Activated naive CD8-positive, alpha-beta T cell treated with anti-CD3 and anti-CD28 coated beads for 36 hours (primary cell): ENCODE measurements at regions not wholly inside any gene's neighbourhood (a gene's known extent, or its start where the extent isn't known, plus 50 kb on each side); places are given as distances from the start of the nearest gene placed in this dataset.

Experiments used
- DNase-seq: peaks from one replicate; pipeline ENCODE4 v3.0.0; 2021
- H3K27ac Mint-ChIP-seq: one replicate; pipeline ENCODE4 v1.8.0; 2022; ENCODE audit warnings: mild to moderate bottlenecking, moderate library complexity, mixed read lengths
- H3K27me3 Mint-ChIP-seq: one replicate; pipeline ENCODE4 v1.8.0; 2022; ENCODE audit warnings: mild to moderate bottlenecking, mixed read lengths
- H3K36me3 Mint-ChIP-seq: one replicate; pipeline ENCODE4 v1.8.0; 2021; ENCODE audit warnings: mild to moderate bottlenecking, mixed read lengths
- H3K4me1 Mint-ChIP-seq: one replicate; pipeline ENCODE4 v1.8.0; 2021; ENCODE audit warnings: mixed read lengths
- H3K4me3 Mint-ChIP-seq: one replicate; pipeline ENCODE4 v1.8.0; 2022; ENCODE audit warnings: mild to moderate bottlenecking, moderate library complexity, mixed read lengths
- H3K9me3 Mint-ChIP-seq: one replicate; pipeline ENCODE4 v1.8.0; 2022; ENCODE audit warnings: mixed read lengths

DNA sequence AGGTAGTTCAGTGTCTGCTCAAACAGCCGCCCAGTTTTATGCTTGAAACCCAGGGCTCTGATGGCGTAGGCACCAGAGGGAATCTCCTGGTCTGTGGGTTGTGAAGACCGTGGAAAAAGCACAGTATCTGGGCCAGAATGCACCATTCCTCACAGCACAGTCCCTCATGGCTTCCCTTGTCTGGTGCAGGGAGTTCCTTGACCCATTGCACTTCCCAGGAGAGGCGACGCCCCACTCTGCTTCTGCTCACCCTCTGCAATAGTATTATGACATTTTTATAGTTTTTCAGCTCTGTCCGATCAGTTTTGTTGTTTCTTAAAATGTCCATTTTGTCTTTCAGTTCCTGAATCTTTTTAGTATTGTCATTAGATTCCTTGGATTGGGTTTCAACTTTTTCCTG is 343.5 kb downstream of the EDEM1 start:
- no peak for DNase-seq
- Mint-ChIP-seq H3K27ac (no peak overlapping the region), H3K4me1 (no peaks in the 10 kb centered on the region), H3K36me3 (no peaks in the 10 kb centered on the region), H3K27me3 (peaks cover 13% of the 10 kb centered on the region), H3K4me3 (no peak overlapping the region), H3K9me3 (peaks cover 5% of the 10 kb centered on the region)

DNA sequence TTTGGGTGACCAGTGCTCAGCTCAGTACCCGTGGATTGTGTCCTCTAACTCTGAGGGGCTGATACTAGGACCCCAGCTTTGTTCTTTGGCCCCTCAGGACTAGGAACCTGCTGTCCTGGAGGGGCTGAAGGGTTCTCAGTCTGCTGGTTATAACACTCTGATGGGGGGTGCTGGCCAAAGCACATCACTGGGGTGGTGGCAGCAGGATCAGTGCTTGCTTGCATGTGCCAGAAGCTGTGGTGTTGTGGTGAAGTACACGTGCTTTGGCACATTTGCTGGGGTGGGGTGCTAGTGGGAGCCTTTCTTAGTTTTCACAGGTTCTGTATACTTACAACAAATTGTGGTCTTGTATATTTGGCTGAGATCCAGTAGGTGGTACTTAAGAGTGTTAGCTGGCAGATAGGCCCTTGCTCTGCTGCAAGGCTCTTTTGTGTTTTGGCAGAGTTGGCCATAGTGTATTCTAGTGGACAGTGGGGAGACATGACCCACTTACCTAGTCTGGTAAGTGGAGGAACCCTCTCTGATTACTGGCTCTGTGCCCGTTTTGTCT is 344.3 kb downstream of the EDEM1 start:
- Mint-ChIP-seq H3K27me3 (peaks cover 13% of the 10 kb centered on the region), H3K9me3 (peaks cover 5% of the 10 kb centered on the region), H3K27ac (no peak overlapping the region), H3K4me3 (no peak overlapping the region), H3K4me1 (no peaks in the 10 kb centered on the region), H3K36me3 (no peaks in the 10 kb centered on the region)
- DNase-seq = no peak

DNA sequence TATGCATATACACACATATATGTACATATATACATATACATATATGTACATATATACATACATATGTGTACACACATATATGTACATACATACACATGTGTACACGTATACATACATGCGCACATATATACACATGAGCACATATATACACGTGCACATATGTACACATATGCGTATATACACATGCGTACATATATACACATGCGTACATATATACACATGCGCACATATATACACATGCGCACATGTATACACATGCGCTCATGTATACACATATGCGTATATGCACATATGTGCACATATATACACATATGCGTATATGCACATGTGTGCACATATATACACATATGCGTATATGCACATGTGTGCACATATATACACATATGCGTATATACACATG is 353.0 kb downstream of the EDEM1 start:
- Mint-ChIP-seq H3K27me3 (no peaks in the 10 kb centered on the region), H3K27ac (no peak overlapping the region), H3K36me3 (no peaks in the 10 kb centered on the region), H3K9me3 (peaks cover 16% of the 10 kb centered on the region), H3K4me1 (no peaks in the 10 kb centered on the region), H3K4me3 (no peak overlapping the region)
- no peak for DNase-seq

DNA sequence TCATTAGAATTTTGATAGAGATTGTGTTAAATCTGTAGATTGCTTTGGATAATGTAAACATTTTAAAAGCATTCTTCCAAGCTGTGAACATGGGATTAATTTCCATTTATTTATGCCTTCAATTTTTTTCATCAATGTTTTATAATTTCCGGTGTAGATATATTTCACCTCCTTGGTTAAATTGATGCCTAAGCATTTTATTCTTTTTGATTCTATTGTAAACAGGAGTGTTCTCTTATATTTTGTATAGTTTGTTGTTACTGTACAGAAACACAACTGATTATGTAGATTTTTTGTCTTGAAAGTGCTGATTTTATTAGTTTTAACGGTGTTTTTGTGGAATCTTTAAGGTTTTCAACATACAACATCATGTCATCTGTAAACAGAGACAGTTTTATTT is 355.0 kb downstream of the EDEM1 start:
- peaks cover 18% of the 10 kb centered on the region for H3K9me3 Mint-ChIP-seq
- H3K27ac Mint-ChIP-seq = no peak overlapping the region
- H3K27me3 Mint-ChIP-seq = no peaks in the 10 kb centered on the region
- H3K4me1 Mint-ChIP-seq = no peaks in the 10 kb centered on the region
- no peak for DNase-seq
- H3K36me3 Mint-ChIP-seq = no peaks in the 10 kb centered on the region
- H3K4me3 Mint-ChIP-seq = no peak overlapping the region

DNA sequence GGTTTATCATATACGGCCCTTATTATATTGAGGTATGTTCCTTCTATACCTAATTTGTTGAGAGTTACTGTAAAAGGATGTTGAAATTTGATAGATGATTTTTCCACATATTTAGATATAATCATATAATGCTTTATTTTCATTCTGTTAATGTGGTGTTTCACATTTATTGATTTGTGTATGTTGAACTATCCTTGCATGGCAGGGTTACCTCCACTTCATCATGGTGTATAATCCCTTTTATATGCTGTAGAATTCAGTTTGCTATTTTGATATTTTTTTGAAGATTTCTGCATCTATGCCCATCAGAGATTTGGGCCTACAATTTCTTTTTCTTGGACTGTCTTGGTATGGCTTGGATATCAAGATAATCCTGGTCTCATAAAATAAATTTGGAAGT is 355.5 kb downstream of the EDEM1 start:
- no peaks in the 10 kb centered on the region for H3K36me3 Mint-ChIP-seq
- H3K4me3 Mint-ChIP-seq = no peak overlapping the region
- H3K27me3 Mint-ChIP-seq = no peaks in the 10 kb centered on the region
- no peaks in the 10 kb centered on the region for H3K4me1 Mint-ChIP-seq
- H3K27ac Mint-ChIP-seq = no peak overlapping the region
- no peak for DNase-seq
- peaks cover 18% of the 10 kb centered on the region for H3K9me3 Mint-ChIP-seq

DNA sequence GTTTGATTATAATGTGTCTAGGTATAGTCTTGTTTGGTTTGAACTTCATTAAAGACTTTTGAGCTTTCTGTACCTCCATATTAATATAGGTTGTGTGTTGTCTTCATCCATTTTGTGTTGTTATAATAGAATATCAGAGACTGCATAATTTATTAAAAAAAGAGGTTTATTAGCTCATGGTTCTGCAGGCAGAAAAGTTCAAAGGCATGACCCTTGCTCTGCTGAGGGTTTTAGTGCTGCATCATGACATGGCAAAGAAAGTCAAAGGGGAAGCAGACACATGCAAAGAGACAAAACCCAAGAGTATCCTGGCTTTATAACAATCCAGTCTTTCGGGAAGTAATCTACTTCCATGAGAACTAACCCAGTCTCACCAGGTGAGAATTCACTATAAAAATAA is 358.2 kb downstream of the EDEM1 start:
- H3K4me1 Mint-ChIP-seq = no peaks in the 10 kb centered on the region
- no peaks in the 10 kb centered on the region for H3K36me3 Mint-ChIP-seq
- H3K9me3 Mint-ChIP-seq = peaks cover 18% of the 10 kb centered on the region
- no peak overlapping the region for H3K27ac Mint-ChIP-seq
- H3K4me3 Mint-ChIP-seq = no peak overlapping the region
- H3K27me3 Mint-ChIP-seq = peaks cover 2% of the 10 kb centered on the region
- DNase-seq = no peak

DNA sequence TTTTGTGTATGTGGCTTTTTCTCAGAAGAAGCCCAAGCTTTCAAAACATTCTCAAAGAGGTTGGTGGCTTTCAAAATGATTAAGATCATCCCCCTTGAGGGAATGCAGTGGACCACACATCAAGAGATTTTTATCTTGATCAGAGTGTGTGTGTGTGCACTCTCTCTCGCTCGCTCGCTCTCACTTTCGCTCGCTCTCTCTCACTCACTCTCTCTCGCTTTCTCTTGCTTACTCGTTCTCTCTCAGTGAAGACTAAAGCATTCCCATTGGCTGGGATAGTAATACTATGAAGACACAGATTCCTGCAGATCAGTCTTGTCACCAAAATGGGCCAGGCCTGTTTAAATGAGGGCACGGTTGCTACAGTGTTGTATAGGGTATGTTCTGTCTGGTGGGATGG is 365.7 kb downstream of the EDEM1 start:
- no peak for DNase-seq
- no peak overlapping the region for H3K27ac Mint-ChIP-seq
- H3K27me3 Mint-ChIP-seq = peaks cover 6% of the 10 kb centered on the region
- H3K4me3 Mint-ChIP-seq = no peak overlapping the region
- H3K36me3 Mint-ChIP-seq = no peaks in the 10 kb centered on the region
- H3K9me3 Mint-ChIP-seq = peaks cover 1% of the 10 kb centered on the region
- no peaks in the 10 kb centered on the region for H3K4me1 Mint-ChIP-seq

DNA sequence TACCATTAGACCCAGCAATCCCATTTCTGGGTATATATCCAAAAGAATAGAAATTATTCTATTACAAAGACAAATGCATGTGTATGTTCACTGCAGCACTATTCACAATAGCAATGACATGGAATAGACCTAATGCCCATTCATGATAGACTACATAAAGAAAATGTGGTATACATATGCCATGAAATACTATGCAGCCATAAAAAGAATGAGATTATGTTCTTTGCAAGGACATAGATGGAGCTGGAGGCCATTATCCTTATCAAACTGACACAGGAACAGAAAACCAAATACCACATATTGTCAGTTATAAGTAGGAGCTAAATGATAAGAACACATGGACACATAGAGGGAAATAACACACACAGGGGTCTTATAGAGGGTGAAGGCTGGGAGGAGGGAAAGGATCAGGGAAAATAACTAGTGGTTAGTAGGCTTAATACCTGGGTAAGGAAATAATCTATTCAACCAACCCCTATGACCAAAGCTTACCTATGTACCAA is 366.8 kb downstream of the EDEM1 start:
- no peak for DNase-seq
- Mint-ChIP-seq H3K4me3 (no peak overlapping the region), H3K4me1 (no peaks in the 10 kb centered on the region), H3K9me3 (peaks cover 1% of the 10 kb centered on the region), H3K27ac (no peak overlapping the region), H3K27me3 (peaks cover 6% of the 10 kb centered on the region), H3K36me3 (no peaks in the 10 kb centered on the region)

DNA sequence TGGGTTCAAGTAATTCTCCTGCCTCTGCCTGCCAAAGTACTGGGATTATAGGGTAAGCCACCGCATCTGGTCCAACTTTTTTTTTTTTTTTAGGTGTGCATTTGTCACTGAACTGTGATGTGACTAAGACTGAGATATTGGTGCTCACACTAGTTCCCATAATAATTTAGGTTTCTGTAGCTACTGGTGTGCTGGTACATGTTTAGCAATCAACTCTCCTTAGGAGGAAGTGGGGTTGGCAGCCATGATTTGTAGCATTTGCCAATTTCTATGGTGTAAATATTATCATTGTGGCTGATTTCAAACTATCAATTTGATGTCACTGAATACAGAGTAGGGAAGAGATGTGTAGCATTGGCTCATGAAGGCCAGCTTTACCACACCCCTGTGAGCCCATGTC is 372.7 kb downstream of the EDEM1 start:
- H3K4me1 Mint-ChIP-seq = no peaks in the 10 kb centered on the region
- H3K4me3 Mint-ChIP-seq = no peak overlapping the region
- H3K36me3 Mint-ChIP-seq = no peaks in the 10 kb centered on the region
- no peaks in the 10 kb centered on the region for H3K9me3 Mint-ChIP-seq
- no peak for DNase-seq
- H3K27me3 Mint-ChIP-seq = no peaks in the 10 kb centered on the region
- no peak overlapping the region for H3K27ac Mint-ChIP-seq

DNA sequence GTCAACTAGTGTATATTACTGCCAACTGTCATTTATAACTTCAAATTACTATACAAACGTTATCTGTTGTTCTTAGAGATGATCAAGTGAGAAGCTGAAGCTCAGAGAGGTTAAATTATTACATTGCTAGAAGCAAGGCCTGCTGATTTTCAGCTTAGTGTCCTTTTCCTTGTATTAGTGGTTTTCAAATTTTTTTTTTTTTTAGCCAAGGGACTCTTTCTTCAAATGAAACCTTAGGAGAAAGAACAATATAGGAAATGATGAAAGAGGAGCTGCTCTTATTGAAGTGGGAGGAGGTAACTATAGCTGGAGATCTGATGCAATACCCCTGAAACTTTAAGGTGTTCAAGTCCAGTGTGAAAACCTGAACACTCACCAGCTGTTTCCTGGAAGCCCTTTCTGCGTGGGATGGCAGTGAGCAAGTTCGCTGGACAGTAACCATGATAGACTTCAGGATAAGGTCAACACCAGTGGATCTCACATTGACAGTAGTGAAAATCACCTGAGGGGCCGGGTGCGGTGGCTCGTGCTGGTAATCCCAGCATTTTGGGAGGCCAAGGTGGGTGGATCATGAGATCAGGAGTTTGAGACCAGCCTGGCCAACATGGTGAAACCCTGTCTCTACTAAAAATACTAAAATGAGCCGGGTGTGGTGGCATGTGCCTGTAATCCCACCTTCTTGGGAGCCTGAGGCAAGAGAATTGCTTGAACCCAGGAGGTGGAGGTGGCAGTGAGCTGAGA is 376.2 kb downstream of the EDEM1 start:
- Mint-ChIP-seq H3K9me3 (no peaks in the 10 kb centered on the region), H3K4me1 (no peaks in the 10 kb centered on the region), H3K4me3 (no peak overlapping the region), H3K36me3 (no peaks in the 10 kb centered on the region), H3K27ac (no peak overlapping the region), H3K27me3 (no peaks in the 10 kb centered on the region)
- no peak for DNase-seq

DNA sequence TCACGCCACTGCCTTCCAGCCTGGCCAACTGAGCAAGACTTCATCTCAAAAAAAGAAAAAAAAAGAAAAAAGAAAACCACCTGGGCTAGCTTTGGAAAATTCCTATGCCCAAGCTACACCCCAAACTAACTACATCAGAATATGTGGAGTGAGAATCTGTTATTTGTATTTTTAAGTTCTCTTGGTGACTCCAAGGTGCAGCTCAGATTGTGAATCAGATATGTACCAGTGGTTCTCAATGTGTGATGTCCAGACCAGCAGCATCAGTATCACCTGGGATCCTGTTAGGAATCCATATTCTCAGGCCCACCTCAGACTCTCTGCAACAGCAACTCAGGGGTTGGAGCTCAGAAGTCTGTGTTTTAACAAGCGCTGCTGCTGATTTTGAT is 376.8 kb downstream of the EDEM1 start:
- no peak for DNase-seq
- no peak overlapping the region for H3K27ac Mint-ChIP-seq
- no peaks in the 10 kb centered on the region for H3K27me3 Mint-ChIP-seq
- no peaks in the 10 kb centered on the region for H3K4me1 Mint-ChIP-seq
- H3K9me3 Mint-ChIP-seq = no peaks in the 10 kb centered on the region
- H3K36me3 Mint-ChIP-seq = no peaks in the 10 kb centered on the region
- no peak overlapping the region for H3K4me3 Mint-ChIP-seq

DNA sequence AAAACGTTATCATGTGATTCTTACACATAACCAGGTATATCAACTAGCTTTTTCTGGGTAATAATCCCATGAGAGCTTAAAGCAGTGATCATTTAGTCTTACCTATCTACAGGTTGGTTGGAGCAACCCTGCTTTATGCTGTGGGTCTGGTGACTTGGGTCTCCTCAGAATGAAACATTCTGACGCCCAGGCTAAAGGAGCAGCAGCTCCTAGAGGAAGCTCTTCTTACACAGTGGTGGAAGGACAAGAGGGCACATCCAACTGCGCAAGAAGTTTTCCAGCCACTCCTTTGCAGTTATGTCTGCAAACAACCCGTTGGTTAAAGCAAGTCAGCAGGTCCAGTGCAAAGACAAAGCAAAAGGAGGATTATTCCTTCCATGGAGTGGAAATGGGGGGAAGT is 377.5 kb downstream of the EDEM1 start:
- no peaks in the 10 kb centered on the region for H3K27me3 Mint-ChIP-seq
- H3K27ac Mint-ChIP-seq = no peak overlapping the region
- H3K4me3 Mint-ChIP-seq = no peak overlapping the region
- DNase-seq = no peak
- H3K4me1 Mint-ChIP-seq = no peaks in the 10 kb centered on the region
- H3K36me3 Mint-ChIP-seq = no peaks in the 10 kb centered on the region
- H3K9me3 Mint-ChIP-seq = no peaks in the 10 kb centered on the region

DNA sequence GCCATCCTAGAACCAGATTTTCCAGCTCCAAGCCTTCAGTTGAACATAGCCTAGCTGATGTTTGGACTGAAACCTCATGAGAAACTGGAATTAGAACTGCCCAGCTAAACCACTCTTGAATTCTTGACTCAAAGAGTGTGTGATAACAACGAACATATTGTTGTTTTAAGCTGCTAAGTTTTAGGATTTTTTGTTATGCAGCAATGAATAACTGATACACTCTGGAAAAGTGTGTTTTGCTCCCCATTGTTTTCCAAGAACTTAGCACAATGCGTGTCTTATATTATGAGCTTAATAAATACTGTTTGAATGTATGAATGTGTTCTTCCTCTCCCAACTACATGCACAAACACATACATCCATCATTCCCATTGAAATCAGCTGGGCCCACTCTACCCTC is 379.6 kb downstream of the EDEM1 start:
- H3K4me1 Mint-ChIP-seq = no peaks in the 10 kb centered on the region
- no peak overlapping the region for H3K4me3 Mint-ChIP-seq
- no peaks in the 10 kb centered on the region for H3K9me3 Mint-ChIP-seq
- no peak overlapping the region for H3K27ac Mint-ChIP-seq
- H3K36me3 Mint-ChIP-seq = no peaks in the 10 kb centered on the region
- DNase-seq = no peak
- no peaks in the 10 kb centered on the region for H3K27me3 Mint-ChIP-seq

DNA sequence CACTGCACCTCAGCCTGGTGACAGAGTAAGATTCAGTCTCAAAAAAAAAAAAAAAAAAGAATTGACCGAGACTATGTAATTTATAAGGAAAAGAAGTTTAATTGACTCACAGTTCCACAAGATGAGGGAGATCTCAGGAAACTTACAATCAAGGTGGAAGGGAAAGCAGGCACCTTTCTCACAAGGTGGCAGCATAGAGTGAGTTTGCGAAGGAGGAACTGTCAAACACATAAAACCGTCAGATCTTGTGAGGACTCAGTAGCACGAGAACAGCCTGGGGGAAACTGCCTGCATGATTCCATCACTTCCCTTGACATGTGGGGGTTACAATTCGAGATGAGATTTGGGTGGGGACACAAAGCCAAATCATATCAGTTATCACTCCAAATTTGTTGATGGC is 380.9 kb downstream of the EDEM1 start:
- H3K27ac Mint-ChIP-seq = no peak overlapping the region
- H3K36me3 Mint-ChIP-seq = no peaks in the 10 kb centered on the region
- no peaks in the 10 kb centered on the region for H3K27me3 Mint-ChIP-seq
- DNase-seq = no peak
- H3K9me3 Mint-ChIP-seq = no peaks in the 10 kb centered on the region
- H3K4me1 Mint-ChIP-seq = no peaks in the 10 kb centered on the region
- no peak overlapping the region for H3K4me3 Mint-ChIP-seq

DNA sequence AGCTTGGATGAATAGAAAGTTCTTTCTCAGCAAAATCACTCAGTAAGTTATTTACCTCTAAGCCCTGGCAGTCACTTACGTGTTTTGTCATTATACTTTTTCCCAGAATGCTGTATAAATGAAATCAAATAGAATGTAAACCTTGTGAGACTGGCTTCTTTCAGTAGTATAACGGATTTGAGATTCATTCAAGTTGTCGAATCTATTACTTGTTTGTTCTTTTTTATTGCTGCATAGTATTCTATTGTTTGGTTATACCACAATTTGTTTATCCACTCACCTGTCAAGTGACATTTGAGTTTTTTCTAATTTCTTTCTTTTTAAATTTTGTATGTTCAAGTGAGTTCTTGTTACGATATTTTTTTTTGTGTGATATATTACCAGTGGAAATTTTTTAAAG is 381.6 kb downstream of the EDEM1 start:
- no peaks in the 10 kb centered on the region for H3K36me3 Mint-ChIP-seq
- H3K27ac Mint-ChIP-seq = no peak overlapping the region
- no peak overlapping the region for H3K4me3 Mint-ChIP-seq
- no peak for DNase-seq
- no peaks in the 10 kb centered on the region for H3K27me3 Mint-ChIP-seq
- no peaks in the 10 kb centered on the region for H3K4me1 Mint-ChIP-seq
- H3K9me3 Mint-ChIP-seq = no peaks in the 10 kb centered on the region

DNA sequence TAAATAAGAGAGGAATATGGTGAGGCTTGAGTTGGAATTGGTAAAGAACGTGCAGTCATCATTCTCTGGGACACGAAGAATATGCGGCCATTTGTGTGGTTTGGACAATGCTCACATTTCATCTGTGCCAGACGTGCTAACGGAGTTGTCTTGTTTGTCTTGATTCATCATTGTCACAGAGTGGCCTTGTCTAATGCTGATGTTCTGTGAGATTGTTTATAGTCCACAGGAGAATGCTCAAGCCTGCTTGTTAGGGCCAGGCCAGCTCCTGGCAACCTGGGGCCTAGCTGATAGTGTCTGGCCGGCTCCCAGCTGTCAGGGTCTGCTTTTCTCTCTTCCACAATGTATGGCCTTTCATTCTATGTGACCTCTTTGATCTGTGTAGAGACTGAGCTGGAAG is 384.7 kb downstream of the EDEM1 start:
- Mint-ChIP-seq H3K9me3 (no peaks in the 10 kb centered on the region), H3K27me3 (no peaks in the 10 kb centered on the region), H3K4me1 (no peaks in the 10 kb centered on the region), H3K4me3 (no peak overlapping the region), H3K36me3 (no peaks in the 10 kb centered on the region), H3K27ac (no peak overlapping the region)
- no peak for DNase-seq
